ENCODE measurements at regions not wholly inside any gene's neighbourhood (a gene's known extent, or its start where the extent isn't known, plus 50 kb on each side); places are given as distances from the start of the nearest gene placed in this dataset.

- TF ChIP-seq NR2F2 (IDR thresholded peaks at IDR 0.05) (no peak), CTCF (IDR thresholded peaks at IDR 0.05; ENCODE audit: low read depth, low read length, missing input control) (no peak), JUND (IDR thresholded peaks at IDR 0.05) (no peak)
Measured at GRCh38 chr12:19946550-19946949, 421.8 kb upstream of the PDE3A start.
